HL-60 (cell line): ENCODE measurements at regions not wholly inside any gene's neighbourhood (a gene's known extent, or its start where the extent isn't known, plus 50 kb on each side); places are given as distances from the start of the nearest gene placed in this dataset.

ENCODE experiments used
- DNase-seq, 2 experiments: peaks; one replicate each; pipeline ENCODE4 v3.0.0-alpha.2; 2010 to 2020; ENCODE audit warnings: low read depth in 1 of 2, low spot score in 1 of 2
- H3K27ac ChIP-seq: fragments of 250-450 bp; sonication (Bioruptor Pico); replicated peaks from 2 replicates; pipeline ENCODE4 v1.5.1; 2020; ENCODE audit warnings: mild to moderate bottlenecking, moderate library complexity
- H3K27me3 ChIP-seq: fragments of 250-450 bp; sonication (Bioruptor Pico); 2 replicates; pipeline ENCODE4 v1.5.1; 2021; ENCODE audit warnings: mild to moderate bottlenecking, moderate library complexity; ENCODE audit not compliant: insufficient read depth, poor library complexity, severe bottlenecking
- H3K4me3 ChIP-seq: replicated peaks from 2 replicates; pipeline ENCODE4 v1.5.1; 2011; ENCODE audit warnings: mild to moderate bottlenecking, control low read depth, low read length; ENCODE audit not compliant: insufficient read depth
- CTCF ChIP-seq: IDR thresholded peaks from one replicate; pipeline ENCODE4 v1.5.1; 2011; ENCODE audit warnings: low read length, control low read depth, inconsistent platforms; ENCODE audit not compliant: insufficient read depth
- GABPA ChIP-seq: IDR thresholded peaks from 2 replicates; pipeline ENCODE4 v1.6.1; 2012; ENCODE audit warnings: low read depth
- POLR2AphosphoS5 ChIP-seq: IDR thresholded peaks from 2 replicates; pipeline ENCODE4 v1.6.1; 2012; ENCODE audit warnings: low read depth
- REST ChIP-seq: IDR thresholded peaks from 2 replicates; pipeline ENCODE4 v1.6.1; 2012; ENCODE audit warnings: low read depth; ENCODE audit not compliant: insufficient replicate concordance
- SPI1 ChIP-seq: IDR thresholded peaks from 2 replicates; pipeline ENCODE4 v1.6.1; 2012; ENCODE audit warnings: low read depth, mild to moderate bottlenecking, borderline replicate concordance

- H3K27ac ChIP-seq = no peak overlapping the region
- no peaks in the 10 kb centered on the region for H3K27me3 ChIP-seq
- no peak overlapping the region for H3K4me3 ChIP-seq
- TF ChIP-seq GABPA = no peak
- TF ChIP-seq CTCF = no peak
- peak; percentile 29; the same call in 1 of the 2 replicates for TF ChIP-seq SPI1
- TF ChIP-seq POLR2AphosphoS5 = peak; percentile 68
- no peak for TF ChIP-seq REST
- peak in 1 of 2 experiments; percentile 54 for DNase-seq
Measured at GRCh38 chr4:103998756-103999155, 279.0 kb upstream of the TACR3 start.

- no peak for TF ChIP-seq CTCF
- no peak for TF ChIP-seq POLR2AphosphoS5
- TF ChIP-seq REST = no peak
- TF ChIP-seq SPI1 = no peak
- TF ChIP-seq GABPA = no peak
- Histone ChIP-seq H3K27ac (no peak overlapping the region), H3K4me3 (no peak overlapping the region), H3K27me3 (no peaks in the 10 kb centered on the region)
- DNase-seq = peak in 1 of 2 experiments; percentile 9
Measured at GRCh38 chr4:103996637-103997036, 276.9 kb upstream of the TACR3 start.

GRCh38 chr4:103996064-103996463 is 276.3 kb upstream of the TACR3 start:
- no peak for TF ChIP-seq SPI1
- no peak for TF ChIP-seq REST
- no peak for TF ChIP-seq POLR2AphosphoS5
- TF ChIP-seq CTCF = no peak
- no peak for TF ChIP-seq GABPA
- Histone ChIP-seq H3K4me3 (no peak overlapping the region), H3K27me3 (no peaks in the 10 kb centered on the region), H3K27ac (no peak overlapping the region)
- no peak for DNase-seq
